ES-I3 (cell line): ENCODE measurements at regions not wholly inside any gene's neighbourhood (a gene's known extent, or its start where the extent isn't known, plus 50 kb on each side); places are given as distances from the start of the nearest gene placed in this dataset.

Source experiments
- H3K36me3 ChIP-seq: 2 replicates; pipeline ENCODE4 v1.6.1; 2013; ENCODE audit warnings: mild to moderate bottlenecking, low read length, control low read depth, moderate library complexity; ENCODE audit not compliant: insufficient read depth
- H3K4me1 ChIP-seq: 2 replicates; pipeline ENCODE4 v1.6.1; 2013; ENCODE audit warnings: mild to moderate bottlenecking, control low read depth, low read length; ENCODE audit not compliant: insufficient read depth
- H3K9ac ChIP-seq: 2 replicates; pipeline ENCODE4 v1.6.1; 2013; ENCODE audit warnings: low read depth, mild to moderate bottlenecking, low read length, moderate library complexity
- H3K9me3 ChIP-seq: 2 replicates; pipeline ENCODE4 v1.6.1; 2013; ENCODE audit warnings: mild to moderate bottlenecking, low read length, moderate library complexity; ENCODE audit not compliant: control insufficient read depth, insufficient read depth

DNA sequence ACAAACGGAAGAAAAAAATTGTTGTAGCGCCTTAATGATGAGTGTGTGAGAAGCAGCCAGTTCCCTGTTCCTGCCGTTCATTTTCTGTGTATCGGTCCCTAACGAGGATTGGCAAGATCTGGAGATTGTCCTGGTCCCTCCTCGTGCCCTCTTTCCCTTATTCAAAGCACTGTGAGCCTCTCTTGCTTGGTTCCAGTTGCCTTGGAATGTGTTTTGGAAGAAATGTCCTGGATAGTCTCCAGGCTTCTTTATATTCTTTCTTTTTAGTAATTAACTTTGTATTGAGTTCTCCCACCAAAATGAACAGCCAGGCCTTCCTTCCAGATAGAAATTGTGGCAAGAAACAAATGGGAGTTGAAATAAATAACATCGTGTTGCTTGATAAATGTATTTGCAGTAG, 348.3 kb downstream of the CDH26 start:
- no peaks in the 10 kb centered on the region for H3K36me3 ChIP-seq
- H3K4me1 ChIP-seq, result no peaks in the 10 kb centered on the region
- no peaks in the 10 kb centered on the region; the same call in 1 of the 2 replicates for H3K9me3 ChIP-seq
- H3K9ac ChIP-seq, result no peak overlapping the region

GRCh38 chr20:60310560-60311349, 352.5 kb downstream of the CDH26 start:
- no peak overlapping the region for H3K9ac ChIP-seq
- H3K36me3 ChIP-seq, result no peaks in the 10 kb centered on the region
- no peaks in the 10 kb centered on the region for H3K4me1 ChIP-seq
- H3K9me3 ChIP-seq, result no peaks in the 10 kb centered on the region; the same call in 1 of the 2 replicates

GRCh38 chr20:60313191-60313590, 355.0 kb downstream of the CDH26 start:
- no peaks in the 10 kb centered on the region for H3K4me1 ChIP-seq
- H3K36me3 ChIP-seq, result no peaks in the 10 kb centered on the region
- no peak overlapping the region for H3K9ac ChIP-seq
- no peaks in the 10 kb centered on the region; the same call in 1 of the 2 replicates for H3K9me3 ChIP-seq

GRCh38 chr20:60313614-60314013, 355.4 kb downstream of the CDH26 start:
- H3K4me1 ChIP-seq, result no peaks in the 10 kb centered on the region
- no peaks in the 10 kb centered on the region; the same call in 1 of the 2 replicates for H3K9me3 ChIP-seq
- H3K36me3 ChIP-seq, result no peaks in the 10 kb centered on the region
- H3K9ac ChIP-seq, result no peak overlapping the region

- no peaks in the 10 kb centered on the region for H3K4me1 ChIP-seq
- no peaks in the 10 kb centered on the region for H3K36me3 ChIP-seq
- H3K9ac ChIP-seq, result no peak overlapping the region
- H3K9me3 ChIP-seq, result no peaks in the 10 kb centered on the region; the same call in 1 of the 2 replicates
These were observed 356.5 kb downstream of the CDH26 start for GRCh38 chr20:60314727-60315126.

DNA sequence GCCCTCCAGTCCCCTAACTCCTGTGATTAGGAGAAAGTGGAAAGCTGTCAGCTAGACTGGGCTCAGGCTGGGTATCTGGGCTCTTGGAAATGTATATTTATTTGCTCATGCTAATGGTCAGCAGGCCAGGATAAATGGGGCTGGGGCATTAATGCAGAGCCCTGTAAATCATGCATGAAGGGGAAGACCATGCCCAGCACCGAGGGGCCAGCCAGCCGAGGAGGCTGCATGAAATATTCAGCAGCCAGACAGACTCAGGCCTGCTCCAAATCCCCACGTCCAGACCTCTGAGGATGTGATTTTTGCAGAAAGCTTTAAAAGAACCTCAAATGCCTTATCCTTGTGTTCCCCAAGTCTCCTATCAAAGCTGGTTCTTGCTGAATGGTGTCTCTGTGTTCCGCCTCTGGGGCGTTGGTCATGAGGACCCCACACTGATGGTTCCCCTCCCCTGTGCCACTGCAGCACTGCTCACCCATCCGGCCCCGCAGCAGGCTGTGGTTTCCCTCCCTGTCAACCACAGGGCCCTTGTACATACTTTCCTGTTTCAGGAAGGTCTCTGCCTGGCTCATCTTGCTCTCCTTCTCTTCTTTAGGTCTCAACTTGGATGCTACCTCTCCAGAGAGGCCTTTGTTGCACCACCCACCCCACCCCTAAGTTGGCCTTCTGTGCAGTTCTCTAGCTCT, 358.4 kb downstream of the CDH26 start:
- no peaks in the 10 kb centered on the region for H3K4me1 ChIP-seq
- H3K9ac ChIP-seq, result no peak overlapping the region
- no peaks in the 10 kb centered on the region for H3K36me3 ChIP-seq
- no peaks in the 10 kb centered on the region for H3K9me3 ChIP-seq

- Histone ChIP-seq H3K9ac (no peak overlapping the region), H3K9me3 (no peaks in the 10 kb centered on the region), H3K36me3 (no peaks in the 10 kb centered on the region), H3K4me1 (no peaks in the 10 kb centered on the region)
These were observed 359.2 kb downstream of the CDH26 start for GRCh38 chr20:60317401-60317800.

DNA sequence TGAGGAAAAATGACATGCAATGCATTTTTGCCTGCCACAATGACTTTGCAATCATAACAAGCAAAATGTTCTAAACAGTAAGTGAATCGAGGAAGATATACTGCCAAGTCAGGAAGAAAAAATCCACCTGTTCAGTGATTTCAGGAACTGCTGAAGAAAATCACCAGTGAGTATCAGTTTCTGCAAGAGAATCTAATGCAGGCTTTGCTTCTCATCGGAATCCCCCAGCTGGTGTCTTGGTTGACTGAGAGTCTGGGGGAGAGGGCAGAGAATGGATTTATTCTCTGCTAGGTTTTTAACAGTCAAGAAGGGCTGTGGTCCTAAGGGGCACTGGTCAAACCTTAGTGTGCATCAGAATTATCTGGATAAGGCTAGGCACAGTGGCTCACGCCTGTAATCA, 363.4 kb downstream of the CDH26 start:
- Histone ChIP-seq H3K4me1 (no peaks in the 10 kb centered on the region), H3K36me3 (no peaks in the 10 kb centered on the region), H3K9ac (no peak overlapping the region), H3K9me3 (no peaks in the 10 kb centered on the region)

DNA sequence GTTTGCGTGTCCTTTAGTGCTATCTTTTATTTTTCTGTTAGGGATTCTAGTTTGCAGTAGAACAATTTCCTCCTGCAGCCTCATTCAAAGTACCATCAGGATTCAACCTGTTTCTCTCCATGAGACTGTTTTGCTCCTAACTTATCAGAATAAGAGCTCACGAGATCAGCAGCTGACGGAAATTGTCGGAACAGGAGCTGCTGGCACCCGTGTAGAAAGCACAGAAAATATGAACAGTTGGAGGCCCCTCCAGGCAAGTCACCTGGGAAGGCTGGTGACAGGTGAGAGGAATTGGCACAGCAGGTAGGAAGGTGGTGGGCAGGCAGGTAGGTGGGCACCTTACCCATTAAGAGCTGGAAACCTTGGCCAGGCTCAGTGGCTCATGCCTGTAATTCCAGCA, 368.6 kb downstream of the CDH26 start:
- Histone ChIP-seq H3K4me1 (no peaks in the 10 kb centered on the region), H3K36me3 (no peaks in the 10 kb centered on the region), H3K9ac (no peak overlapping the region), H3K9me3 (no peaks in the 10 kb centered on the region)

DNA sequence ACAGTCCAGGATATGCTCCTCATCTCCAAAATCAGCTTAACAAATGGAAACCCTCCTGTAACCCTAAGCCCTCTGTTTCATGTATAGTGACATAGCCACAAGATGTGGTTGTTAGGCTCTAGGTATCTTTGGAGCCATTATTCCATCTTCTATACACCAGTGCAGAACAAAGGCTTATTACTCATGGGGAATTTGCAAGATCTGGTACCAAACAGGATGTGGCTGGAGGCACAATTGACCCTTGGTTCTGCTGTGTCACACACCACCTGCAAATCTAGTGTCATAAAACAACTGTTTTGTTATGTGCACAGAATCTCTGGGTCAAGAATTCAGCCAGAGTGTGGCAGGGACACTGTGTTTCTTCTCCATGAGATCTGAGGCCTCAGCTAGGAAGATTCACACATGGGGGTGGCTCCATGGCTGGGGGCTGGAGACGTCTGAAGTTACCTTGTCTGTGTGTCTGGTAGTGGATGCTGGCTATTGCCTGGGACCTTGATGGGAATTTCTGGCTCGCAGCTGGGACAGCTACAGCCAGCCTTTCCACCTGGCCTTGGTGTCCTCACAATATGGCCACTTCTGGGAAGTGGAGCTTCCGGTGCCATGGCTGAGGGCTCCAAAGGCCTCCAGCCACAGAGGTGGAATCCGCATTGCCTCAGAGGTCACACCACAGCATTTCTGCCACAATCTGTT, 369.9 kb downstream of the CDH26 start:
- Histone ChIP-seq H3K9ac (no peak overlapping the region), H3K36me3 (no peaks in the 10 kb centered on the region), H3K4me1 (no peaks in the 10 kb centered on the region), H3K9me3 (no peaks in the 10 kb centered on the region)

DNA sequence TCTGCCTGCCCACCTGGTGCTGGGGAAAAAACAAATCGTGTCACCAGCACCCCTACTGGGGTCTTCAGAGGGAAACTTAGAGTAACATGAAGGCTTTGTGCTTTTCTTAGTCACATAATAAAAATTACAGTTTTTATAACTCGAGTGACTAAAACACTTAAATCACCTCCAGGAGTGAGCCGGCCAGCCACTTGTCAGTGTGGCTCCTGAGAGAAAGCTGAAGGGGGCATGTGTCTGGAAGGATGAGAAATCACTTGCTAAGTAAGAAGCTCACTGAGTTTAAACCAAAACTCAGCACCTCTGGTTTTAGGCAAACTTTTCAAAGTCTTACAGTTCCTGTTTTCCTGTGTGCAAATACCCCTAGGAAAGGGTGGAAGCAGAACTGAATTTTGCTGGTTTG, 372.2 kb downstream of the CDH26 start:
- Histone ChIP-seq H3K4me1 (no peaks in the 10 kb centered on the region), H3K36me3 (no peaks in the 10 kb centered on the region), H3K9me3 (no peaks in the 10 kb centered on the region), H3K9ac (no peak overlapping the region)

DNA sequence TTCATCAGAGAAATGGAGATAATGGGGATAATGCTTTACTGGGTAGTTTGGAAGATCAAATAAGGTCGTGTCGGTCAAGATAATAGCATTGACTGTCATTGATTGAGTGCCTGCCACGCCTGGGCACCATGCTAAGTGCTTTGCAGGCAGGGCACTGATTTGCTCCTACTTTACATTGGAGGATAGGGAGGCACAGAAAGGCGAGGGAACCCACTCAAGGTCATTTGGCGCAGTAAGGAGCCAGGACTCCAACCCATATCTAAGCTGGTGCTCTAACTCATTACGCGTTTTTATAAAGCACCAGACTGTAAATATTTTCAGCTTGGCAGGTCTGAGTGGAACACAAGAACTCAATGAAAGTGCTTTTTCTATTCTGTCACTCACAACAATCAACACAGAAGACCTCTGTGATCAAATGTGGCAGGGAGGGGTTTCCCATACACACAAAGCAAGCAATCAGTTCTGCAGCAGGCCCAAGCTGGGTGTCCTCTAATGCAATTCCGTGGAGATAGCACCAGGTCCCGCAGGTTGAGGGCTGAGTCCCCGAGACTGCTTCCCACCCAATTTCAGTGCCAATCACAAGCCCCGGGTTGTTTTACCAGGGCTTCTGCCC, 373.6 kb downstream of the CDH26 start:
- Histone ChIP-seq H3K9me3 (no peaks in the 10 kb centered on the region), H3K36me3 (no peaks in the 10 kb centered on the region), H3K9ac (no peak overlapping the region), H3K4me1 (no peaks in the 10 kb centered on the region)

DNA sequence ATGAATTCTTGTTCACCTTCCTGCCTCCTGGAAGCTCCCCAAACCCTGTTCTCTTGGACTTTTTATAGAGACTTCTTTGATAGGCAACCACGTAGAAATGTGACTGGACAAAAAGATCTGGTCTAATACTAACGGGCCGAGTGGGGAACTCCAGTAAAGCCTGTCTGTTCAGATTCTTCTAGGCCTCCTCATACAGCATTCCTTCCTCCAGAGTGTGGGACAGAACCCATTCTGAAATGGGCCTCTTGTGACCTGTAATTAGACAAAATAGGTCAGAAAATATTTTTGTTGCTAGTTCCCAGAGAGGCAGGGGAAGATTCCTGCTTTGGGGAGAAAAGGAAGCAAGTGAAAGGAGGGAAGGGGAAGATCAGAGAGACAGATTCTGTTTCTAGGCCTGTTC, 374.3 kb downstream of the CDH26 start:
- H3K36me3 ChIP-seq, result no peaks in the 10 kb centered on the region
- no peak overlapping the region for H3K9ac ChIP-seq
- H3K4me1 ChIP-seq, result no peaks in the 10 kb centered on the region
- H3K9me3 ChIP-seq, result no peaks in the 10 kb centered on the region

GRCh38 chr20:60334911-60335310, 376.7 kb downstream of the CDH26 start:
- H3K36me3 ChIP-seq, result no peaks in the 10 kb centered on the region
- H3K9me3 ChIP-seq, result no peaks in the 10 kb centered on the region
- no peak overlapping the region for H3K9ac ChIP-seq
- H3K4me1 ChIP-seq, result no peaks in the 10 kb centered on the region
